ENCODE measurements at regions not wholly inside any gene's neighbourhood (a gene's known extent, or its start where the extent isn't known, plus 50 kb on each side); places are given as distances from the start of the nearest gene placed in this dataset.

DNA sequence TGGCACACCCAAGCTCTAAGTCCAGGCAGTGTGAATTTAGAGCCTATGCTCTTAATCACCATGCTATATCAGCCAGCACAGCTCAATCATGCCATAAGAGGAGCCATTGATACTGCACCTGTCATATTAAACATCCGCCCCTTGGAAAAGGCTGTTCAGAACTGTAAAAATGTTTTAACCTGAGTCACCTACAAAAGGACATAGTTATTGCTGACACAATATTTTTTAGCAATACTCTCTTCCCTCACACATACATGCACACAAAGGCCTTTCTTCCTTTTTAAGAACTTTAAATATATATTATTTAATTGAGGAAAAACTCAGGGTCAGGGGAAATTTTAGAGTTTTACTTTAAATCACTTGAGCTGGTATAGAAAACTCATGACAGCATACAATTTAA lies 83.5 kb upstream of the ATXN7L3B start:
- Histone ChIP-seq H3K4me3 (no peak overlapping the region), H3K27ac (no peak overlapping the region), H3K4me1 (no peaks in the 10 kb centered on the region), H3K27me3 (no peaks in the 10 kb centered on the region), H3K36me3 (ENCODE audit: low read depth, missing control alignments) (no peaks in the 10 kb centered on the region), H3K9me3 (no peaks in the 10 kb centered on the region)
- DNase-seq = no peak
- TF ChIP-seq POLR2A (IDR thresholded peaks at IDR 0.05) (no peak), CTCF (IDR thresholded peaks at IDR 0.05) (no peak)
- 100% methylated on average over 1 of the region's 1 CpG for WGBS, 2 donors
- intact Hi-C loops (cut with DNase I; ENCODE audit: low total_unique reads) = no loop called here

GRCh38 chr12:74455429-74455828 lies 82.2 kb upstream of the ATXN7L3B start:
- TF ChIP-seq POLR2A (IDR thresholded peaks at IDR 0.05) = no peak
- no peak for TF ChIP-seq CTCF (IDR thresholded peaks at IDR 0.05)
- H3K4me3 ChIP-seq = no peak overlapping the region
- H3K4me1 ChIP-seq = no peaks in the 10 kb centered on the region
- DNase-seq = no peak
- no peaks in the 10 kb centered on the region for H3K9me3 ChIP-seq
- intact Hi-C loops (cut with DNase I; ENCODE audit: low total_unique reads) = no loop called here
- no peaks in the 10 kb centered on the region for H3K27me3 ChIP-seq
- H3K36me3 ChIP-seq (ENCODE audit: low read depth, missing control alignments) = no peaks in the 10 kb centered on the region
- no peak overlapping the region for H3K27ac ChIP-seq
- WGBS, 2 donors = 85 to 90% methylated on average over 3 of the region's 3 CpGs

DNA sequence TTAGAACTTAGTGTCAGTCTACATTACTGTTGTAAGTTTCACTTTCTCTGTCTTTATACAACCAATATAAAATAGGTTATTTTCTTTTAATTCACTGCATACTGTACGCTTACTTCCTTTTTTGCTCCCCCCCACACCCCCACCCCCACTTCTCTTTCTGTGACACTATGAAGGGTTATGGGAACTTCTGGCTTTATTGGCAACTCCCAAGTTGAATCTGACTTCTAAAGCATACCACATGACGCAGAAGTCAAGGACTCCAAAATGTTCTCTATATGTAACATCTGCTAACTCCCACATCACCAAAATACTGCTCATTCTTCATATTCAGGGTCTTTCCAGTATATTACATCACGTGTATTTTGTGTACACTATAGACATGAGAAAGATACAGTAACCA lies 81.2 kb upstream of the ATXN7L3B start:
- Histone ChIP-seq H3K27me3 (no peaks in the 10 kb centered on the region), H3K9me3 (no peaks in the 10 kb centered on the region), H3K27ac (no peak overlapping the region), H3K4me1 (no peaks in the 10 kb centered on the region), H3K4me3 (no peak overlapping the region), H3K36me3 (ENCODE audit: low read depth, missing control alignments) (no peaks in the 10 kb centered on the region)
- intact Hi-C loops (cut with DNase I; ENCODE audit: low total_unique reads) = no loop called here
- no peak for TF ChIP-seq CTCF (IDR thresholded peaks at IDR 0.05)
- TF ChIP-seq POLR2A (IDR thresholded peaks at IDR 0.05) = no peak
- WGBS, 2 donors = 54 to 60% methylated on average over 3 of the region's 3 CpGs
- DNase-seq = no peak

DNA sequence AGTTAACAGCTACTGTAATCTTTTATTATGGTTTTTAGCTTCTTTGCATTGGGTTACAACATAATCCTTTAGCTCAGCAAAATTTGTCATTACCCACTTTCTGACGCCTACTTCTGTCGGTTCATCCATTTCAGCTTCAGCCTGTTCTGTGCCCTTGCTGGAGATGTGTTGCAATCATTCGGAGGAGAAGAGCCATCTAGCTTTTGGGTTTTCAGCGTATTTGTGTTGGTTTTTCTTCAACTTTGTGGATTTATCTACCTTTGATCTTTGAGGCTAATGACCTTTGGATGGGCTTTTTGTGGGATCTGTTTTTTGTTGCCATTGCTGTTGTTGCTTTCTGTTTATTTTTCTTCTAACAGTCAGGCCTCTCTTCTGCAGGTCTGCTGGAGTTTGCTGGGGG lies 69.2 kb upstream of the ATXN7L3B start:
- H3K36me3 ChIP-seq (ENCODE audit: low read depth, missing control alignments) = no peaks in the 10 kb centered on the region
- no peak overlapping the region for H3K4me3 ChIP-seq
- no peak for DNase-seq
- WGBS, 2 donors = 82 to 84% methylated on average over 4 of the region's 4 CpGs
- no peaks in the 10 kb centered on the region for H3K9me3 ChIP-seq
- intact Hi-C loops (cut with DNase I; ENCODE audit: low total_unique reads) = no loop called here
- H3K27me3 ChIP-seq = no peaks in the 10 kb centered on the region
- TF ChIP-seq CTCF (IDR thresholded peaks at IDR 0.05) (no peak), POLR2A (IDR thresholded peaks at IDR 0.05) (no peak)
- H3K27ac ChIP-seq = no peak overlapping the region
- H3K4me1 ChIP-seq = no peaks in the 10 kb centered on the region

- Histone ChIP-seq H3K4me3 (no peak overlapping the region), H3K9me3 (no peaks in the 10 kb centered on the region), H3K36me3 (ENCODE audit: low read depth, missing control alignments) (no peaks in the 10 kb centered on the region), H3K4me1 (no peaks in the 10 kb centered on the region), H3K27ac (no peak overlapping the region), H3K27me3 (no peaks in the 10 kb centered on the region)
- no peak for DNase-seq
- intact Hi-C loops (cut with DNase I; ENCODE audit: low total_unique reads) = no loop called here
- WGBS, 2 donors = 92 to 98% methylated on average over 1 of the region's 1 CpG
- TF ChIP-seq POLR2A (IDR thresholded peaks at IDR 0.05) (no peak), CTCF (IDR thresholded peaks at IDR 0.05) (no peak)
These were observed 61.4 kb upstream of the ATXN7L3B start for GRCh38 chr12:74476234-74476633.

All from testis (tissue), 2 donors.